GM12872 (cell line): ENCODE measurements at regions not wholly inside any gene's neighbourhood (a gene's known extent, or its start where the extent isn't known, plus 50 kb on each side); places are given as distances from the start of the nearest gene placed in this dataset.

Experiments
- TF ChIP-seq, protein P1 (sequence below): IDR thresholded peaks from 3 replicates; pipeline ENCODE4 v1.5.1; 2011; ENCODE audit warnings: low read depth, mild to moderate bottlenecking, low read length, moderate library complexity; ENCODE audit not compliant: insufficient read depth

DNA sequence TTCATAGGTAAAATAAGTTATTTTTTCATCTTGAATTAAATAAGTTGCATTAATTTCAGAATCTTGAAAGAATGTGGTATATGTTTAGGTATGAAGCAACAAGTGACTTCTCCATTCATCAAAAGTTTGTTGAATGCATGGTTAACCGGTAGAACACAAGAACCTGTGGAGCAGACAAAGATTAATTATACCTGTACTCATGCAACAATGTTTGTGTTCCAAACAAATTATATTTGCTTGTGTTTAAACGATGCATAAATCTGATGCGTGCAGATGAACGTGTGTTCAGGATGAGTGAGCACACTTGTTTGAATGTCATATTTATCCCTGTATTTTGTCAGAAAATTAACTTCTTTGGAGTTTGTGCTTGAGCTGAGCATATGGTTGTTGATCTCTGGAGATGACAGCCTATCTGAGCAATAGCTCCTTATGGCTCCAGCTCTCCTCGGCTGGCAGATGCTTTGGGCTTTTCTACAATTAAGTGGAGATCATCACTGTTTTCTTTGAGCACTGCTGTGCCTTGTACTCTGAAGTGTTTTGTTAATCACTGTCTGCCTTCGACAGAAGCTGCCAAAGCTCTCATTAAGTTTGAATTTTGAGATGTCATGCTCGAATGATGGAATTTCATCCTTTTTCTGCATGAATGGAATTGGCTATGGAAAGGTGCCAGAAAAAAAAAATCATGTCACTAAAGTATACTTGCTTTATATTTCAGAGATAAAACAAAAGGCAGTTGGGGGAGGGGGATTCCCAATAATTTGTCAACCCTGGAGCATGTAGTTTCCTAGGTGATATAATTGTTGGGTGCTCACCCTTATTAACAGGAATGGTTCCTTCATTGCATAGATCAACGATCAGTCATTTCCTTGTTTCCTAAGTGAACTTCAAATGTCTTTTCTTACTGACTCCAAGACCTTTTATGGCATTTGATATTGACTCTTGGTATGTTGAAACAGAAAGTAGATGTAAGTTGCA, 502.5 kb upstream of the ARRDC3 start:
- TF ChIP-seq, protein P1, sequence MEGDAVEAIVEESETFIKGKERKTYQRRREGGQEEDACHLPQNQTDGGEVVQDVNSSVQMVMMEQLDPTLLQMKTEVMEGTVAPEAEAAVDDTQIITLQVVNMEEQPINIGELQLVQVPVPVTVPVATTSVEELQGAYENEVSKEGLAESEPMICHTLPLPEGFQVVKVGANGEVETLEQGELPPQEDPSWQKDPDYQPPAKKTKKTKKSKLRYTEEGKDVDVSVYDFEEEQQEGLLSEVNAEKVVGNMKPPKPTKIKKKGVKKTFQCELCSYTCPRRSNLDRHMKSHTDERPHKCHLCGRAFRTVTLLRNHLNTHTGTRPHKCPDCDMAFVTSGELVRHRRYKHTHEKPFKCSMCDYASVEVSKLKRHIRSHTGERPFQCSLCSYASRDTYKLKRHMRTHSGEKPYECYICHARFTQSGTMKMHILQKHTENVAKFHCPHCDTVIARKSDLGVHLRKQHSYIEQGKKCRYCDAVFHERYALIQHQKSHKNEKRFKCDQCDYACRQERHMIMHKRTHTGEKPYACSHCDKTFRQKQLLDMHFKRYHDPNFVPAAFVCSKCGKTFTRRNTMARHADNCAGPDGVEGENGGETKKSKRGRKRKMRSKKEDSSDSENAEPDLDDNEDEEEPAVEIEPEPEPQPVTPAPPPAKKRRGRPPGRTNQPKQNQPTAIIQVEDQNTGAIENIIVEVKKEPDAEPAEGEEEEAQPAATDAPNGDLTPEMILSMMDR = no peak

DNA sequence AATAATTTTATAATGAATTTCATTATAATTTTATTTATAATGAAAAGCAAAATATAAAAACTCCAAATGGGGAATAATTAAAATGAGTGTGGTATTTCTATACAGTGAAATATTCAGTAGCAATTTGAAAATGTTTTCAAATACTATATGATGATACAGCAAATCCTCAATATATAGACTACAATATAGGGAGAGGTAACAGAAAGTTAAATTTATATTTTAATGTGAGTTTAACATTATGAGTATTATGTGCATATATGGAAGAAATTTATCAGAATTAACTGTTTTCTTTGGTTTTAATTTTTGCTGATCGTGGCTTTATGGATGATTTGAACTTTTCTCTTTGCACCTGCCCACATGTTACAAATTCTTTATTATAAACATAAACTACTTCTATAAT, 500.9 kb upstream of the ARRDC3 start:
- TF ChIP-seq, protein P1 = no peak

DNA sequence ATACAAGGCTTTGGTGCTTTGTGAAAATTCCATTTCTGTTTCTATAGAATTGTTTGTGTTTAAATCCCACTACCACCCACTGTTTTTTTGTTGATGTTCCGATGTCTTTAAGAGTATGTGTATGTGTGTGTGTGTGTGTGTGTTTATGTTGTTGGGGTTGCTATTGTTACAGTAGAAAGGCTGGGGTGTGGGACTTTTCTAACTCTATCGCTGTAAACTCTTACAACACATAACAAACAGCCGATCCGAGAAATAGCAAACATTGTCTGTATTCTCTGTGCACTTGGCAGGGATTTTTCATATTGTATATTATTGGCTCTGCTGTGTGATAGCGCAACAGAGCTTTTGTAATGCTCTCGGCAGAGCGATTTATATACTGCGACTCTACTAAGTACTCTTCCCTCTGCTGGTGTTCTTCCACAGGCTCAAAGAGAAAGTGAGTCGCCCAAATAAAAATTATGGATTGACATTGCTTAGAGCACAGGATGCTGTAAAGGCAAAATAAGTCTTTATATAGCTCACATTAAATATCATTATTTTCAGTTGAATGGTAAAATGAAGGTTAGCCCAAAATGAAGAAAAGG, 492.2 kb upstream of the ARRDC3 start:
- TF ChIP-seq, protein P1 = no peak

DNA sequence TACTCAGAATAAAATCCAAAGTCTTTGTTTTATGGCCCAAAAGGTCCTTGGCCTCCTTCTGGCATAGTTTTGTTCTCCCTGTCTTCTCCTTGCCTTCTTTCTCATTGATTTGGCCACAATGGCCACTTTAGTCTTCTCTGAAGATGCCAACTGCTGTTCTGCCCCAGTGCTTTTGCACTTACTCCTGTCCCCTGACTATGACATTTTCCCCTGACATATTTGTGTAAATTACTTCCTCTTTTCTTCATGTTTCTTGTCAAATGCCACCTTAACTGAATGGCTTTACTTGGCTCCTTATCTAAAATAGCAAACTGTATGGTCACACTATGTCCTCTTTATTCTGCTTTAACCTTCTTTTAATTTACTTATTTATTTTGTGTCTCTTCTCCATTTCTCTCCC, 484.7 kb upstream of the ARRDC3 start:
- TF ChIP-seq, protein P1 = no peak

DNA sequence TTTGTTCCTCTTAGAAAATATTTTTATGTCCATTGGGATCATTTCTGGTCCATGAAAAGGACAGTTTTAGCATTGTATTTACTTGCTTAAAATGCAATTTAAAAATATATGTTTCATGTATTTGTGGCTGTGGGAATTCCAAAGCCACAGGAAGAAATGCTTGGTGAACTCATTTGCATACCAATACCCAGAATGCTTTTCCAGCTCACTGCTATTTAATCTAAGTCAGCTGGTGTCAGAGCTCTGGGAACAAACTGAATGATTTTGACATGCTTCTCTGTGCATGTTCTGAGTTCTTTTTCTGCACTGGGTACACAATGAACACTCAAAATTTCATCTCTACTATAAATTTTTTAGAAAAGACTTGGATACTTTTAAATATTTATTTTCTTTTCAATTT, 482.8 kb upstream of the ARRDC3 start:
- TF ChIP-seq, protein P1 = no peak

DNA sequence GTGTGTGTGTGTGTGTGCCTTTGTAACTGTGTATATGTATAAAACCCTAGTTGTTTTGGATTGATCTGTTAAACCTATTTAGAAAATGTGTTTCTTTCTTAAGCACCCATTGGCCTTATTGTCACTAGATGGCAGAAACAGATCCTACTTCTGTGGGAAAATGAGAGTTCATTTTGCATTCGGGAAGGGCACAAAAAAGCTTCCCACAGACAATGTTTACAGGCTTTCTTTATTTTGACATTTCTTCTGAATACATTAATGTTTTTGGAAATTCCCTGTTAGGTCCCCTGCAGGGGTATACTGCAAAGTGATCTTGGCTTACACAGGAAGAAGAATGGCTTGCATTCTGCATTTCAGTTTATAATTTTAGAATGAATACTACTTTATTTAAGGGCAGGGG, 481.8 kb upstream of the ARRDC3 start:
- TF ChIP-seq, protein P1 = no peak

DNA sequence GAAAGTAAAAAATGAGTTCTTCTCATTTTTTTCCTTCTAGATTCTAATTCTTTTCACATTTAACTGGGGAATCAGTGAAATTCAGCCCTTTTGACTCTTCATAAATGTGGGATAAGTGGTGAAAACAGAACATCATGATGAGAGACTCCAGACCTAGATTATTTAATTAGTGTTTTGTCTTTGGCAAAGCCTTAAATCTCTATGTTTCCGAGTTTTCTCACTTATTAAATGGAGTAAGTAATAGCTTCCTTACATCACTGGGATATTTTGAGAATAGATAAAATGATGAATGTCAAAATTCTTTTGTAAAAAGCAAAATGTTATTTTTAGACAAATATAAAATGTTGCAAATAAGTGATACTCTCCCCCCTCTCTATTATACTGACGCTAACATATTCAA, 468.6 kb upstream of the ARRDC3 start:
- TF ChIP-seq, protein P1 = no peak
